ENCODE measurements at regions not wholly inside any gene's neighbourhood (a gene's known extent, or its start where the extent isn't known, plus 50 kb on each side); places are given as distances from the start of the nearest gene placed in this dataset.

- H3K36me3 ChIP-seq (ENCODE audit: control insufficient read depth in 1 of 2, insufficient read depth in 2 of 2, low read length in 2 of 2) = no peaks in the 10 kb centered on the region
- DNase-seq (ENCODE audit: low read depth, low spot score) (no peak), ATAC-seq (no peak)
- TF ChIP-seq ZFX (IDR thresholded peaks at IDR 0.05) (no peak), ELF1 (IDR thresholded peaks at IDR 0.05; ENCODE audit: borderline replicate concordance, low read depth) (no peak), FOSL1 (IDR thresholded peaks at IDR 0.05; ENCODE audit: low read depth) (no peak), ZBTB33 (IDR thresholded peaks at IDR 0.05; ENCODE audit: extremely low read depth, insufficient replicate concordance, low read length) (no peak), CEBPB (IDR thresholded peaks at IDR 0.05; ENCODE audit: low read depth) (no peak), REST (IDR thresholded peaks at IDR 0.05; ENCODE audit: low read depth) (no peak), SRF (IDR thresholded peaks at IDR 0.05; ENCODE audit: low read depth) (no peak), RAD21 (IDR thresholded peaks at IDR 0.05; ENCODE audit: low read depth) (no peak), YY1 (IDR thresholded peaks at IDR 0.05; ENCODE audit: extremely low read depth, insufficient replicate concordance, low read depth, low read length) (no peak), MAX (IDR thresholded peaks at IDR 0.05) (no peak), POLR2AphosphoS5 (IDR thresholded peaks at IDR 0.05; ENCODE audit: low read depth, low read length) (no peak), EGR1 (IDR thresholded peaks at IDR 0.05; ENCODE audit: low read depth) (no peak), CTCF (IDR thresholded peaks at IDR 0.05 in 2 of 3, conservative IDR thresholded peaks at IDR 0.05 in 1 of 3; ENCODE audit: borderline replicate concordance in 1 of 3, insufficient read depth in 1 of 3, low read depth in 2 of 3, low read length in 2 of 3) (no peak), SIN3A (IDR thresholded peaks at IDR 0.05; ENCODE audit: low read depth) (no peak), TCF7L2 (IDR thresholded peaks at IDR 0.05; ENCODE audit: borderline replicate concordance, extremely low read depth, insufficient read depth, insufficient read length) (no peak), EZH2 (IDR thresholded peaks at IDR 0.05) (no peak), POLR2A (IDR thresholded peaks at IDR 0.05; ENCODE audit: borderline replicate concordance, extremely low read depth, insufficient read depth, insufficient read length) (no peak), EZH2phosphoT487 (IDR thresholded peaks at IDR 0.05; ENCODE audit: borderline replicate concordance) (no peak), SP1 (IDR thresholded peaks at IDR 0.05; ENCODE audit: low read depth) (no peak), ATF3 (IDR thresholded peaks at IDR 0.05) (no peak)
- no peaks in the 10 kb centered on the region for H3K4me1 ChIP-seq (ENCODE audit: control insufficient read depth in 1 of 2, insufficient read depth in 2 of 2, low read length in 2 of 2)
- no peaks in the 10 kb centered on the region for H3K79me2 ChIP-seq (ENCODE audit: insufficient read depth, low read length)
- no peak overlapping the region for H3K4me2 ChIP-seq (ENCODE audit: low read length)
- no peaks in the 10 kb centered on the region for H3K9me2 ChIP-seq (ENCODE audit: insufficient read depth)
- BruUV-seq (replicated peaks) = no TSS peak
- intact Hi-C loops (cut with micrococcal nuclease) = no loop called here
- no peak overlapping the region for H3K27ac ChIP-seq (ENCODE audit: low read depth, low read length)
- H4K20me1 ChIP-seq (ENCODE audit: insufficient read depth) = no peaks in the 10 kb centered on the region
- POLR2A ChIA-PET = no interaction called here
- CTCF ChIA-PET = no interaction called here
- H3K27me3 ChIP-seq (ENCODE audit: insufficient read depth, low read length) = no peaks in the 10 kb centered on the region
- no peak overlapping the region for H3K4me3 ChIP-seq (replicated peaks in 1 of 2; ENCODE audit: low read depth in 1 of 2, low read length in 2 of 2)
- H3K9ac ChIP-seq (ENCODE audit: low read length) = no peak overlapping the region
- H2AFZ ChIP-seq (ENCODE audit: low read depth, low read length, poor library complexity, severe bottlenecking) = no peak overlapping the region
- RAD21 ChIA-PET (ENCODE audit: low non-redundant PET in 1 of 2, low total read pairs in 2 of 2, uncharacterized antibody in 2 of 2, unreplicated experiment in 2 of 2) = no interaction called here
- no peaks in the 10 kb centered on the region for H3K9me3 ChIP-seq (ENCODE audit: control insufficient read depth in 1 of 2, insufficient read depth in 1 of 2, low read depth in 1 of 2, low read length in 2 of 2)
These were observed 89.0 kb upstream of the CDC42EP3 start for GRCh38 chr2:37760471-37760870.

Measured in HCT116 (cell line).